HG03432 (cell line): ENCODE measurements at regions not wholly inside any gene's neighbourhood (a gene's known extent, or its start where the extent isn't known, plus 50 kb on each side); places are given as distances from the start of the nearest gene placed in this dataset.

Source experiments
- ATAC-seq: cut with Tn5 transposase; IDR thresholded peaks from one replicate; pipeline ENCODE4 v1.9.1; 2021; ENCODE audit warnings: mild to moderate bottlenecking, moderate library complexity; ENCODE audit not compliant: unreplicated experiment

DNA sequence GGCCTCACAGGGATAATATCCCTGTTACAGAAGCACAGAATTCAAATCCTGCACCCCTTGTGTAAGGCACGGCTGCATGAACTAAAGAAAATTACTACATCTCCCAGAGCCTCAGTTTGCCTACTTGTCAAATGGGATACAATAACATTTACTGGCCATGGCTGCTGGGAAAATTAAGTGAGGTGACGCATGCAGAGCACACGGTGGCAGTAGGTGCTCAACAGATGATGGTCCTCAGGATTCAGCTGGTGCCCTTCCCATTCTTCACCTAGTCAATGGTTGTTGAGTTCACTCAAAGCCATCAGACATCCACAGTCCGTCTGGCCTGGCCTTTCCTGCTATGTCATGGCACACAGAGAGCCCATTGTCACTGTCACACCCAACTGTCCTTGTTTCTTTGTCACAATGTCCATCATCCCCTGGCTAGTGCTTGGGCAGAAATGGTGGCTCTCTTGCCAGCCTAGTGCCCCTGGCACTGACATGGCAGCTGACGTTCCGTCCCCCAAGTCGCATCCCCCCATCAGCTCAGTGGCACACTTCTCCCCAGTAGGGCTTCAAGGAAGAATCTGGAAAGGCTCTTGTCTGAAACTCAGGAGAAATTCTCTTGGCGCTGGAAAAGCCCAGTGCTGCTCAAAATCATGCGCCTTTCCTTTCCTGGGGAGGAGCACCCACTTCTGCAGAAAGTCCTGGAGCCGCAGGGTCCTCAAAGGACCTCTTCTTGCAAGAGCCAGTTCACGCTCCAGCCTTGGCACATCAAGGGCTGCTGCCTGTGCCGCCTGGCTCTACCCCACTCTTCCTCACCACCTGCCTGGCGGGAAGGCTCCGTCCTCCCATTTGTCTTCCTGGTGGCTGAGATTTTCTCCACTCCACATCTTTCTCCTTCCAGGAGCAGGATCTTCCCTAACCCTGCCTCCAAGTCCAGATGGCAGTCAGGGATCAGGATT, 55.9 kb upstream of the SLC66A3 start:
- ATAC-seq: no peak

DNA sequence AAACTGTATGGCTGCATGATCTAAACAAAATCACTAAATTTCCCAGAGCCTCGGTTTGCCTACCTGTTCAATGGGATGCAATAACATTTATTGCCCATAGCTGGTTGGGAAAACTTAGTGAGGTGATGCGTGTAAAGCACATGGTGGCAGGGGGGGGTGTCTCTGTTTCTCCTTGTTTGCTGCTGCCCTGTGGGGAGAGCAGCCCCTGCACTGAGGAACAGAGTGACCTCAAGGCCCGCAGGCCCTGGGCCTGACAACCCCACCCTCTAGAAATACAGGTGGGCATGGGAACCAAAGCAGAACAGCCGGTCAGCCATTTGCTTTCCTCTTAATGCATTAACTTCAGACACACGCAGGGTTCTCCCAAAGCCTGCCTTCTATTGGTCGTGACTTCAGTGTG, 55.1 kb upstream of the SLC66A3 start:
- no peak for ATAC-seq

GRCh38 chr2:11100976-11101375, 54.3 kb upstream of the SLC66A3 start:
- no peak for ATAC-seq

- ATAC-seq: no peak
Observed at GRCh38 chr2:11101430-11101829, 53.8 kb upstream of the SLC66A3 start.

DNA sequence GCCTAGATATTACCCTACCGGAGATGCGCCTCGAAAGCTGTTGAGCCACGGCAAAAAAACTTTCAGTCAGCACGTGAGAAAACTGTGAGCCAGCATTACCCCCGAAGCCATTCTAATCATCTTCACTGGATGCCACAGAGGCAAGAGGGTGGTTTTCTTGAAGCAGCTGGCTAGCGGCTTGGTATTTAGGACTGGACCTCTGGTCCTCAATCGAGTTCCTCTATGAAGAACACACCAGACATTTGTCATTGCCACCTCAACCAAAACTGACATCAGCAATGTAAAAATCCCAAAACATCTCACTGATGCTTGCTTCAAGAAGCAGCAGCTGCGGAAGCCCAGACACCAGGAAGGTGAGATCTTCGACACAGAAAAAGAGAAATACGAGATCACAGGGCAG, 52.8 kb upstream of the SLC66A3 start:
- ATAC-seq: no peak

DNA sequence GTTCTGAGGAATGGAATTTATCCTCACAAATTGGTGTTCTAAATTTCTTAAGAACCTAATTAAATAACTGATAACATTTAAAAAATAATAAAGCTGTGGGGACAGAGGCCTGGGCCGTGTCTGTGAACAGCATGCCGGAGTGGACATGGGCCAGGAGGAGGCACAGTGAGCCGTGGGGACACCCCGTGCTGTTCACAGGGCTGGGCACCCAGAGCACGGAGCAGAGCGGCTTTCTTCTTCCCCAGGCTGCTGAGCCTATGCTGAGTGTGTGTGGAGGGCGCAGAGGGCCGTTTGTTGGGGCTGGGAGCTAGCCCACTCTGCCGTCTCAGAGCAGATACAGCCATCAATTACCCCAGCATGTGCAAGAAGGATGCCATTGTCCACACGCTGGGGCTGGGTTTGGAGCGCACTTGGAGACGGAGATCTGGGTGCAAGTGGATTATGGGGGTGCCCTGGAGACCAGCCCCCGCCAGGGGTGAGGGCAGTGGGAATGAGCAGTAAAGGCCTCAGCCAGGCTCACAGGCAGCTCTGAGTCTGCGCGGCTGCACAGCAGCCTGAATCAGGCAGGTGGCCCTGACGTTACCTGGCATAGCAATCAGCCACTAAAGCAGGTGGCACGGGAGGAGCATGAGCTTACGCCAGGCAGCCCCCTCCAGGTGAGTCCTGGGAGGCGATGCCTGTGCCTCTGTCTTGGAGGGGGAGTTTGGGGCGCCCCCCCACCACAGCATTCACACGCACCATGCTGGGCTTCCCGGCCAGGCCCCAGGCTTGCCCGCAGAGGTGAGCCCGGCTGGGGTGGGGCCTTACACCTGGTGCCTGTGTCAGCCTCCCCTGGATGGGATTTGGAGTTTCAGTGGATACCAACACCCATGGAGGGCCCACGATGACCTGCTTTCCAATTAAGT, 52.1 kb upstream of the SLC66A3 start:
- no peak for ATAC-seq

DNA sequence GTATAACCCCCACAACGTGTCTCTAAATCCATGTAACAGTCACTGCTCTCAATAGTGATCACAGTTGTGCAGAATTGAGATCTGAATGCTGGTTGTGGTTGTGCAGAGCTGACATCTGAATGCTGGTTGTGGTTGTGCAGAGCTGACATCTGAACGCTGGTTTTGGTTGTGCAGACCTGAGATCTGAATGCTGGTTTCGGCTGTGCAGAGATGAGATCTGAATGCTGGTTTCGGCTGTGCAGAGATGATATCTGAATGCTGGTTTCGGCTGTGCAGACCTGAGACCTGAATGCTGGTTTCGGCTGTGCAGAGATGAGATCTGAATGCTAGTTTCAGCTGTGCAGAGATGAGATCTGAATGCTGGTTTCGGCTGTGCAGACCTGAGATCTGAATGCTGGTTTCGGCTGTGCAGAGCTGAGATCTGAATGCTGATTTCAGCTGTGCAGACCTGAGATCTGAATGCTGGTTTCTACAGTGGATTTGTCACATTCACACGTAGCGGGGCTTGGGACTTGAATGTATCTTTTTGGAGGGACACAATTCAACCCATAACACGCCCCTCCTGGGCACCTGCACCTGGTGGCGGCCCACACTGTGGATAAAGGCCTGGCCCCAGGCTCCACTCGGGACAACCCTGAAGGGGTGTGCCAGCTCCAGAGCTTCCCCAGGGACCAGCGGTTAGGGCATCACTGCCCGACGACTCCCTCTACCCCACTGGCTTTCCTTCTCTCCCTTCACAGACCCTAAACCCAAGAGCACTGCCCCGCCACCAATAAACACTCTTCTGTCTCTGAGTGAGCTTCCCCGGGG, 51.1 kb upstream of the SLC66A3 start:
- ATAC-seq: peak; percentile 72

- no peak for ATAC-seq
Observed at GRCh38 chr2:11104794-11105660, 50.2 kb upstream of the SLC66A3 start.
